IPS-18a (cell line): ENCODE measurements at regions not wholly inside any gene's neighbourhood (a gene's known extent, or its start where the extent isn't known, plus 50 kb on each side); places are given as distances from the start of the nearest gene placed in this dataset.

Experiments
- H3K27ac ChIP-seq: one replicate; pipeline ENCODE4 v1.5.1; 2013; ENCODE audit warnings: low read length
- H3K27me3 ChIP-seq: one replicate; pipeline ENCODE4 v1.6.1; 2013; ENCODE audit warnings: mild to moderate bottlenecking, low read length; ENCODE audit not compliant: control insufficient read depth, insufficient read depth
- H3K36me3 ChIP-seq: one replicate; pipeline ENCODE4 v1.6.1; 2013; ENCODE audit warnings: low read depth, low read length; ENCODE audit not compliant: control insufficient read depth
- H3K4me1 ChIP-seq: one replicate; pipeline ENCODE4 v1.6.1; 2013; ENCODE audit warnings: low read depth, low read length; ENCODE audit not compliant: control insufficient read depth
- H3K4me3 ChIP-seq: one replicate; pipeline ENCODE4 v1.5.1; 2013; ENCODE audit warnings: low read length
- H3K9ac ChIP-seq: one replicate; pipeline ENCODE4 v1.6.1; 2013; ENCODE audit warnings: mild to moderate bottlenecking, low read length, moderate library complexity
- H3K9me3 ChIP-seq: one replicate; pipeline ENCODE4 v1.6.1; 2013; ENCODE audit warnings: low read depth, low read length; ENCODE audit not compliant: control insufficient read depth

DNA sequence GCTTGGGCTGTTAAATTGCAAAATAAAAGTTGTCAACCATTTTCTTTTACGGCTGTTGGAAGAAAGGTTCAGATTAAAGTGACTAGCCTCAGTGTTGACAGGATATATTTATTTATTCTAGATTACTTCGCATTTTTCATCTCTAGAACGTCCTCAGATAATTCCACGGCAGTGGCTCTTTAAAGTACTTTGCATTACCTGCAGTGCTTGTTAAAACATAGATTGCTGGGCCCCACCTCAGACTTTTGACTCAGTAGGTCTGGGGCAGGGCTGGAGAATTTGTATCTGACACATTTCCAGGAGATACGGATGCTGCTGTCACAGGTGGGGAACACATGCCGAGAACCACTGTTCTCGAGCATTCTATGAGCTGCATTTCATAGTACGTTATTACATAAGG is 292.7 kb downstream of the EDEM1 start:
- no peak overlapping the region for H3K27ac ChIP-seq
- no peaks in the 10 kb centered on the region for H3K4me1 ChIP-seq
- no peaks in the 10 kb centered on the region for H3K36me3 ChIP-seq
- no peak overlapping the region for H3K9ac ChIP-seq
- no peaks in the 10 kb centered on the region for H3K9me3 ChIP-seq
- H3K4me3 ChIP-seq = no peak overlapping the region
- no peaks in the 10 kb centered on the region for H3K27me3 ChIP-seq

DNA sequence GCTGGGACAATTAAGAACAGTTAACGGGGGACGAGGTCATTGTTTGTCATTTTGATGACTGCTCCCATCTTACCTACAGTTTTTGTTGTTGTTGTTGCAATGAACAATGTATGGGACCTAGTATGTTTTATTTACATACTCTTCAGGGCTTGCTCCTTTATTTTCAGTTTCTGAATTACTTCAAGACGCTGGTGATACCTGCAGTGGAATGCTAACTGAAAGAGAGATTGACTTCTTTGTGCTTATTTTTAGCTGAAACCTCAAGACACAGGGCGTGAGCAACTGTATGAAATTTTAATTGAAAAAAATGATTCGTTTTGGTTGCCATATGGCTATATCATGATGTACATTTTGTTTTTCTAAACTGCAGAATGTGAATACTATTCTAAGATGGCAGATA is 297.9 kb downstream of the EDEM1 start:
- Histone ChIP-seq H3K4me3 (no peak overlapping the region), H3K36me3 (no peaks in the 10 kb centered on the region), H3K9me3 (no peaks in the 10 kb centered on the region), H3K9ac (no peak overlapping the region), H3K4me1 (no peaks in the 10 kb centered on the region), H3K27ac (no peak overlapping the region), H3K27me3 (no peaks in the 10 kb centered on the region)

GRCh38 chr3:5488771-5489170 is 301.3 kb downstream of the EDEM1 start:
- Histone ChIP-seq H3K9ac (no peak overlapping the region), H3K36me3 (no peaks in the 10 kb centered on the region), H3K27ac (no peak overlapping the region), H3K4me1 (no peaks in the 10 kb centered on the region), H3K9me3 (no peaks in the 10 kb centered on the region), H3K27me3 (no peaks in the 10 kb centered on the region), H3K4me3 (no peak overlapping the region)

DNA sequence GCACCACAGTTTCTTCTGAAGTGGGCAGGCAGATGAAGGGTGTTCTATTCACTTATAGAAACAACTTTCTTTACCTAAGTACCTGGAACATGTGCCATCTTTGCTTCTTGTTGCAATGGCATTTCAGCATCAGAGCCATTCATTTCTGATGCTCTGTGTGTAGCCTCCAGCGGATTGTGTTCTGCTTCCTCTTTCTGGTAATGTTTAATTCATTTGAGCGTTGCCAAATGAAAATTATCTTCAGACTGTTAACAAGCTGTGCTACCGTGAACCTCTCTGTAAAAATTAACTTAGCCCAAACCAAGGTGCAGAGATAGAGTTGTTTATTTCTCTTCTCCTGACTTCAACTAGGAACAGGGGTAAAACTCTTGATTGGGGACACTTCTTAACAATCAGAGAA is 302.0 kb downstream of the EDEM1 start:
- Histone ChIP-seq H3K36me3 (no peaks in the 10 kb centered on the region), H3K27me3 (no peaks in the 10 kb centered on the region), H3K27ac (no peak overlapping the region), H3K4me3 (no peak overlapping the region), H3K9ac (no peak overlapping the region), H3K4me1 (no peaks in the 10 kb centered on the region), H3K9me3 (no peaks in the 10 kb centered on the region)

- H3K4me1 ChIP-seq = no peaks in the 10 kb centered on the region
- H3K9ac ChIP-seq = no peak overlapping the region
- H3K27me3 ChIP-seq = no peaks in the 10 kb centered on the region
- H3K9me3 ChIP-seq = no peaks in the 10 kb centered on the region
- no peaks in the 10 kb centered on the region for H3K36me3 ChIP-seq
- no peak overlapping the region for H3K4me3 ChIP-seq
- no peak overlapping the region for H3K27ac ChIP-seq
These were observed 307.5 kb downstream of the EDEM1 start for GRCh38 chr3:5494905-5495519.

DNA sequence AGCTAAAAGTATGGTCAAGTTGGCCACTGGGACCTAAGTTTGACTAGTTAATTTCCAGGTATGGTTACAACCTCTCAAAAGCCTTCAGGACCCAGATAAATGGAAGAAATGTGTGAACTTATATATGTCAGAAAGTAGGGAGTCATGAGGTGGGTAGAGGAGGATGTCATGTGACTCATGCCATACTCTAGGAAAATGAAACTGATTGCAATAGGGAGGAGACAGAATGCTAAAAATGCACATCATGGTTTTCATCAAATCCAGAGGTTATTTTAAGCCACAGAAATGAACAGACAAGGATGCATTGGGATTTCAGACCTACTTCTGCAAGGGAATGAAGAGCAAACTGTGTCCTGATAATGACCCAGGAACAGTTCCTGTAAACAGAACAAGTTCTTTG is 310.0 kb downstream of the EDEM1 start:
- Histone ChIP-seq H3K9ac (no peak overlapping the region), H3K27me3 (no peaks in the 10 kb centered on the region), H3K9me3 (no peaks in the 10 kb centered on the region), H3K36me3 (no peaks in the 10 kb centered on the region), H3K27ac (no peak overlapping the region), H3K4me1 (no peaks in the 10 kb centered on the region), H3K4me3 (no peak overlapping the region)

- Histone ChIP-seq H3K27ac (no peak overlapping the region), H3K27me3 (no peaks in the 10 kb centered on the region), H3K4me1 (no peaks in the 10 kb centered on the region), H3K9me3 (no peaks in the 10 kb centered on the region), H3K9ac (no peak overlapping the region), H3K36me3 (no peaks in the 10 kb centered on the region), H3K4me3 (no peak overlapping the region)
These were observed 311.5 kb downstream of the EDEM1 start for GRCh38 chr3:5498981-5499380.

DNA sequence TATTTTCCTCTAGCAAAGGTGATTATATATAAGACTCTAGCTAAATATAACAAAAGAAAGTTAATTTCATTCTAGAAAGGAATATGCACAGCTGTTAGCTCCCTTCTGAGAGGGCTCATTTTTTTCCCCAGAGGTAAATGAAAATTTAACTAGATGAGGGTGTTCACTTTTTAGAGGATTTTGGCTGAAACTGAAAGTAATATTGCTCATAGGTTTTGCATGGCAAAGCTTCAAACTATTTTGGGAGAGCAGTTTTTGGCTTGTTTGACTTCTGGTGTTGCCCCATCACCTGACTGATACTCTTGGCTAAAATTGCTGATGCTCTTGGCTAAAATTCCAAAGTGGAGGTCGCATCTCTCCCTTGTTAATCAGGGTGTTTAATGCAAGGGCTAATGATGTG is 311.9 kb downstream of the EDEM1 start:
- no peak overlapping the region for H3K9ac ChIP-seq
- no peaks in the 10 kb centered on the region for H3K9me3 ChIP-seq
- no peaks in the 10 kb centered on the region for H3K27me3 ChIP-seq
- no peaks in the 10 kb centered on the region for H3K4me1 ChIP-seq
- no peak overlapping the region for H3K27ac ChIP-seq
- H3K36me3 ChIP-seq = no peaks in the 10 kb centered on the region
- H3K4me3 ChIP-seq = no peak overlapping the region

DNA sequence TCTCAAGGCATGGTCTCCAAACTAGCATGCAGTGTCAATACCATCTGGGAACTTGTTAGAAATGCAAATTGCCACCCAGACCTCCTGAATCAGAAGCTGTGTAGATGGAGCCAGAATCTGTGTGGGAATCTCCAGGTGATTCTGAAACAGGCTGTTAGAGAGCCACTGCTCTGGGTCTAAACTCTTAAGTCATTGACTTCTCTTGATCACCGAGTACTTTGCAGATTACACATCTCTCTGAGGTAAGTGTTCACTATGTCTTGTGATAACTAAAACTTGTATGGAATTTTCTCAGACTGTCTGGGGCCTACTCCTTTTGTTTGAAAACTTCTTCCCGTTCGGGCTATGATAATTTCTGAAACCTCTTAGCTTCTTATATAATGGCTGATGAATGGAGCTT is 315.6 kb downstream of the EDEM1 start:
- Histone ChIP-seq H3K9me3 (no peaks in the 10 kb centered on the region), H3K27ac (no peak overlapping the region), H3K9ac (no peak overlapping the region), H3K4me1 (no peaks in the 10 kb centered on the region), H3K36me3 (no peaks in the 10 kb centered on the region), H3K4me3 (no peak overlapping the region), H3K27me3 (no peaks in the 10 kb centered on the region)

GRCh38 chr3:5504135-5504534 is 316.6 kb downstream of the EDEM1 start:
- no peak overlapping the region for H3K4me3 ChIP-seq
- H3K27me3 ChIP-seq = no peaks in the 10 kb centered on the region
- H3K27ac ChIP-seq = no peak overlapping the region
- no peaks in the 10 kb centered on the region for H3K36me3 ChIP-seq
- H3K4me1 ChIP-seq = no peaks in the 10 kb centered on the region
- H3K9ac ChIP-seq = no peak overlapping the region
- H3K9me3 ChIP-seq = no peaks in the 10 kb centered on the region

DNA sequence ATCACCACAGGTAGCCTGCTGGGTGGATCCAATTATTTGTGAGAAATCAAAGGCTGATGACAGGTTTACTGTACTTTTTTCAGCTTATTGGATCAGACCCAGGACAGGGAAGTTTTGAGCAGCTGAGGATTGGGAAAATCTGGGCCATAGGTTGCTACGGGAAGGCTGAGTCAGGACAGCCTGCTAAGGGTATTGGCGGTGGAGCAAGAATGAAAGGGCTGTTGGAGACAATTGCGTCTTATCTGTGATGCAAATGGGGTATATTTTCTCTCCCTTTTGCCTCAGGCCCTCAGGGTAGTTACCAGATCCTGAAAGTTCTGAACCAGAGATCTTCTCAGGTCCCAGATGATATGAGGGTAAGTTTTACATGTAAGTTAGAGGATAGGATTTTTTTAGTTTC is 317.7 kb downstream of the EDEM1 start:
- no peaks in the 10 kb centered on the region for H3K36me3 ChIP-seq
- H3K27ac ChIP-seq = no peak overlapping the region
- H3K4me3 ChIP-seq = no peak overlapping the region
- H3K4me1 ChIP-seq = no peaks in the 10 kb centered on the region
- H3K27me3 ChIP-seq = no peaks in the 10 kb centered on the region
- peaks cover 4% of the 10 kb centered on the region for H3K9me3 ChIP-seq
- H3K9ac ChIP-seq = no peak overlapping the region

DNA sequence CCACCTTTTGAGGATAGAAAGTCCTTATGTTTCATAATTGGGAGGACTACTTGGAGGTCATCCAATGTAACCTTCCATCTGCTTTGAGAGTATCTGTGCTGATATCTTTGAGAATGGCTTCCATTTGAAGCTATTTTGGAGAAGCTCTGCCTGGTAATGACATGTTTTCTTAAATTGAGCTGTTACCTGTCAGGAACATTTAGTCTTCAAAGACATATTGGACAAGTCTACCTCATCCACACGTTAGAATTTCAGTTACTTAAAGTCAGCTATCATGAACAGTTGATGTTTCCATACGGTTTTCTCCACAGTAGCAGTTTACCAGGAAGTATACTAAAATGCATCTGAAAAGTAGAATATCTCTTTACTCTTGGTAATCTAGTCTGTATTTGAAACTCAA is 318.5 kb downstream of the EDEM1 start:
- no peak overlapping the region for H3K4me3 ChIP-seq
- peaks cover 4% of the 10 kb centered on the region for H3K9me3 ChIP-seq
- H3K27ac ChIP-seq = no peak overlapping the region
- H3K9ac ChIP-seq = no peak overlapping the region
- no peaks in the 10 kb centered on the region for H3K27me3 ChIP-seq
- H3K4me1 ChIP-seq = no peaks in the 10 kb centered on the region
- no peaks in the 10 kb centered on the region for H3K36me3 ChIP-seq
